OCI-LY1 (cell line): ENCODE measurements at regions not wholly inside any gene's neighbourhood (a gene's known extent, or its start where the extent isn't known, plus 50 kb on each side); places are given as distances from the start of the nearest gene placed in this dataset.
"Not testable (repeated sequence)": the region's sequence is repeated elsewhere in the genome, so short reads cannot be mapped to it uniquely, and the experiment has no call there.

Experiments
- EZH2 ChIP-seq: fragments of 200-600 bp; sonication (generic), shearing (Covaris generic); IDR thresholded peaks from 2 replicates; pipeline ENCODE4 v1.8.0; 2017; ENCODE audit warnings: borderline replicate concordance, mixed run types, mild to moderate bottlenecking, antibody characterized with exemption, low read length, moderate library complexity, mixed read lengths
- TF ChIP-seq, protein P1 (sequence below): fragments of 200-600 bp; sonication (generic), shearing (Covaris generic); IDR thresholded peaks from 2 replicates; pipeline ENCODE4 v1.5.1; 2017; ENCODE audit warnings: mild to moderate bottlenecking, antibody characterized with exemption, low read length, moderate library complexity, mixed read lengths

DNA sequence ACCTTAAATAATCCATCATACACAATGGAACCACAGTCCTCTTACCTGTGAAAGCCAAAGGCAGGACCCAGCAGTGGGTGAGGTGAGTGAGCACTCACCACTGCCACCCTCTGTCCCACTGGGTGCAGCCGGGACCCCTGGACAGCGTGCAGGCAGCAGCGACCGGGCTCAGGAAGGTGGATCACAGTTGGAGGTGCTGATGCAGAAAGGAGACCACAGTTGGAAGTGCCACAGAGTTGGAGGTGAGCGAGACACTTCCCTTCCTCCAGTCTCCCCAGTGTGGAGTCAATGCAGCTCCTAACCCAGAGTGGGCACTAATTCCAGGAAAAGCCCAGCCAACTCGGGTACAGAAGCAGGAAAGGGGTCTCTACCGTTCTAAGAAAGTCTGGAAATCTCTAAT, 323.0 kb downstream of the KLF13 start:
- TF ChIP-seq, protein P1, sequence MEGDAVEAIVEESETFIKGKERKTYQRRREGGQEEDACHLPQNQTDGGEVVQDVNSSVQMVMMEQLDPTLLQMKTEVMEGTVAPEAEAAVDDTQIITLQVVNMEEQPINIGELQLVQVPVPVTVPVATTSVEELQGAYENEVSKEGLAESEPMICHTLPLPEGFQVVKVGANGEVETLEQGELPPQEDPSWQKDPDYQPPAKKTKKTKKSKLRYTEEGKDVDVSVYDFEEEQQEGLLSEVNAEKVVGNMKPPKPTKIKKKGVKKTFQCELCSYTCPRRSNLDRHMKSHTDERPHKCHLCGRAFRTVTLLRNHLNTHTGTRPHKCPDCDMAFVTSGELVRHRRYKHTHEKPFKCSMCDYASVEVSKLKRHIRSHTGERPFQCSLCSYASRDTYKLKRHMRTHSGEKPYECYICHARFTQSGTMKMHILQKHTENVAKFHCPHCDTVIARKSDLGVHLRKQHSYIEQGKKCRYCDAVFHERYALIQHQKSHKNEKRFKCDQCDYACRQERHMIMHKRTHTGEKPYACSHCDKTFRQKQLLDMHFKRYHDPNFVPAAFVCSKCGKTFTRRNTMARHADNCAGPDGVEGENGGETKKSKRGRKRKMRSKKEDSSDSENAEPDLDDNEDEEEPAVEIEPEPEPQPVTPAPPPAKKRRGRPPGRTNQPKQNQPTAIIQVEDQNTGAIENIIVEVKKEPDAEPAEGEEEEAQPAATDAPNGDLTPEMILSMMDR: not testable (repeated sequence)
- not testable (repeated sequence) for TF ChIP-seq EZH2
